Loucy (cell line): ENCODE measurements at regions not wholly inside any gene's neighbourhood (a gene's known extent, or its start where the extent isn't known, plus 50 kb on each side); places are given as distances from the start of the nearest gene placed in this dataset.

ENCODE experiments used
- CTCF ChIP-seq: fragments of 200-600 bp; sonication (generic); conservative IDR thresholded peaks from 2 replicates; pipeline ENCODE4 v1.5.1; 2014; ENCODE audit warnings: mild to moderate bottlenecking, antibody characterized with exemption, low read length
- EZH2phosphoT487 ChIP-seq: fragments of 200-600 bp; IDR thresholded peaks from 2 replicates; pipeline ENCODE4 v1.6.1; 2018; ENCODE audit warnings: antibody characterized with exemption, mild to moderate bottlenecking, moderate library complexity, borderline replicate concordance

GRCh38 chr17:68804777-68805520 lies 150.2 kb downstream of the ABCA8 start:
- TF ChIP-seq CTCF (no peak), EZH2phosphoT487 (no peak)
